ENCODE measurements at regions not wholly inside any gene's neighbourhood (a gene's known extent, or its start where the extent isn't known, plus 50 kb on each side); places are given as distances from the start of the nearest gene placed in this dataset.

DNA sequence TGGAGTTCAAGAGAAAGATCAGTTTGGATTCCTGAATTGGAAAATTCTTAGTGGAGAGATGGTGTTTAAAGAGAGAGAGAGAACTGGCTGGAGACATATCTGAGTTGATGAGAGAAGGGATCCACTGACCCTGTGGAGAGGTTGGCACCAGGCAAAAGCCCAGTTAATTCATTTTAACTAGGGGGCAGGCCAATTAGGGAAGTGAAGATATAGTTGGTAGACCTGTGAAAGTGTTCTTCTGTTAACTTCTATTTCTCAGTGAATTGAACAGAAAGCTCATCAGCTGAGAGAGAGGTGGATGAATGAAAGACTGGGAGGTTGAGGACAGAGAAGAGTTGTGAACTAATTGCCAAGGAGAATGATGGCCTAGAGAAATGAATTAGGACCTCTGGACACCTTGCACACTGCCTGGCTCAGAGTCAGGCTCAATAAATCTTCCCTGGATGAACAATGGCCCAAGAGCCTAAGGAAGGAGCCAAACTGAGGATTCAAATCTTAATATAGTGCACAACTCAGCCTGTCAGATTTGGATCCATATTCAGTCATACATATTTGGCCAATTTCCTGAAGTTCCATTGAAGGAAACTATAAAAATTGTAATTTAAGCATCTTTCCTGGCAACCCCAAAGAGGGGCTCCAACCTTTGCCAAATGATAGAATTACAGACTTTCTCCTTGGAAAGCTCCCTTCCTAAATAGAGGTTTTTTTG is 82.2 kb upstream of the RMDN2 start:
- DNase-seq (ENCODE audit: low read depth, low spot score), result no peak
- in situ Hi-C loops (cut with HindIII; ENCODE audit: low sequenced_read_pairs), result no loop called here
- TF ChIP-seq, protein P1, sequence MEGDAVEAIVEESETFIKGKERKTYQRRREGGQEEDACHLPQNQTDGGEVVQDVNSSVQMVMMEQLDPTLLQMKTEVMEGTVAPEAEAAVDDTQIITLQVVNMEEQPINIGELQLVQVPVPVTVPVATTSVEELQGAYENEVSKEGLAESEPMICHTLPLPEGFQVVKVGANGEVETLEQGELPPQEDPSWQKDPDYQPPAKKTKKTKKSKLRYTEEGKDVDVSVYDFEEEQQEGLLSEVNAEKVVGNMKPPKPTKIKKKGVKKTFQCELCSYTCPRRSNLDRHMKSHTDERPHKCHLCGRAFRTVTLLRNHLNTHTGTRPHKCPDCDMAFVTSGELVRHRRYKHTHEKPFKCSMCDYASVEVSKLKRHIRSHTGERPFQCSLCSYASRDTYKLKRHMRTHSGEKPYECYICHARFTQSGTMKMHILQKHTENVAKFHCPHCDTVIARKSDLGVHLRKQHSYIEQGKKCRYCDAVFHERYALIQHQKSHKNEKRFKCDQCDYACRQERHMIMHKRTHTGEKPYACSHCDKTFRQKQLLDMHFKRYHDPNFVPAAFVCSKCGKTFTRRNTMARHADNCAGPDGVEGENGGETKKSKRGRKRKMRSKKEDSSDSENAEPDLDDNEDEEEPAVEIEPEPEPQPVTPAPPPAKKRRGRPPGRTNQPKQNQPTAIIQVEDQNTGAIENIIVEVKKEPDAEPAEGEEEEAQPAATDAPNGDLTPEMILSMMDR (IDR thresholded peaks at IDR 0.05; ENCODE audit: low read depth, low read length), result no peak
- H3K4me3 ChIP-seq (ENCODE audit: low read depth, low read length), result no peak overlapping the region

DNA sequence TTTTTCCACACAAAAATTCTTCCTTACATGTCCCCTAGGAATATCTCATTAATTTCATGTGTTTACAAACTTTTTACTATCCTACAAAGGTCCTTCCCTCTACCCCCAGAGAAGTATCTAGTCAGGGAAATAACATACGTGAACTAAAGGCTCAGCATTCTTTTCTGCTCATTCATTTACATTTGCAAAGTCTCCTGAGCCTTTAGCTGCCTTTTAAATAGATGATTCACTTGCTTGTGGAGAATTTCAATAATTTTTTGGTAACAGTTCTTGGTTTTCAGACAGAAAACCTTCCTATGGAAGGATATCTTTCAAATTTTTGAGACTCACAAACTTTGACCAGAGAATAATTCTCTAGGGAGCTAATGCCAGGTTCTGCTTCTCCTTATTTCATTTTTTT is 81.5 kb upstream of the RMDN2 start:
- peak; percentile 48 for DNase-seq (ENCODE audit: low read depth, low spot score)
- TF ChIP-seq, protein P1 (IDR thresholded peaks at IDR 0.05; ENCODE audit: low read depth, low read length), result no peak
- in situ Hi-C loops (cut with HindIII; ENCODE audit: low sequenced_read_pairs), result no loop called here
- no peak overlapping the region for H3K4me3 ChIP-seq (ENCODE audit: low read depth, low read length)

DNA sequence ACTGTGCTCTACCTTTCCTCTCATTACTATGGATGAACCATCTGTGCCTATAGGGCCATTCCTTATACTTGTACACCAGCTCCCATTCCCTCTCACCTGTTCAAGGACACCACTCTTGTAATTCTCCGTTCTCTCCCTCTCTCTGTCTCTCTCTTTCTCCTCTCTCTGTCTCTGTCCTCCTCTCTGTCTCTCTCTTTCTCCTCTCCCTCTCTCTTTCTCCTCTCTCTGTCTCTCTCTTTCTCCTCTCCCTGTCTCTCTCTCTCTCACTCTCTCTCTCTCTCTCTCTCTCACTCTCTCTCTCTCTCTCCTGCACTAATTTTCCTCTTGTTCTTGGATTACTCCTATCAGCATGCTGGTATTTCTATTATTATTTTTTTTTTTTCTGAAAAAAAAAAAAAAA is 78.9 kb upstream of the RMDN2 start:
- TF ChIP-seq, protein P1 (IDR thresholded peaks at IDR 0.05; ENCODE audit: low read depth, low read length), result no peak
- no peak for DNase-seq (ENCODE audit: low read depth, low spot score)
- no peak overlapping the region for H3K4me3 ChIP-seq (ENCODE audit: low read depth, low read length)
- in situ Hi-C loops (cut with HindIII; ENCODE audit: low sequenced_read_pairs), result no loop called here

DNA sequence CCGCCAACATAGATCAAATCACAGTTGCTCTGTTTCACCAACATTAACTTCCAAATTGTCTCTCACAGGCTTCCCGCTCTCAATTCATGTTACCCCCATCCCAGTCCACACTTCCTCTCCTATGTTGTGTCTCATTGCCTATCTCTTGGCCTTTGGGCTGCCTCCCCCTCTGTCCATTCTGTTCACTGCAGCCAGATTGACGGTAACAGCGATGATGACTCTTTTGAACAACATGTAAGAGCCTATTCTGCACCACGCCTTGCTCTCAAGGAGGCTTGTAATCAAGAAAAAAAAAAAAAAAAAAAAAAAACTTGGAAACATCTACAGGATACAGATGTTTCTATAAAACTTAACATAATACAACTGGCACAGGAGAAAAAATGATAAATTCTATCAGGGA is 77.3 kb upstream of the RMDN2 start:
- no peak overlapping the region for H3K4me3 ChIP-seq (ENCODE audit: low read depth, low read length)
- DNase-seq (ENCODE audit: low read depth, low spot score), result no peak
- in situ Hi-C loops (cut with HindIII; ENCODE audit: low sequenced_read_pairs), result no loop called here
- TF ChIP-seq, protein P1 (IDR thresholded peaks at IDR 0.05; ENCODE audit: low read depth, low read length), result no peak

DNA sequence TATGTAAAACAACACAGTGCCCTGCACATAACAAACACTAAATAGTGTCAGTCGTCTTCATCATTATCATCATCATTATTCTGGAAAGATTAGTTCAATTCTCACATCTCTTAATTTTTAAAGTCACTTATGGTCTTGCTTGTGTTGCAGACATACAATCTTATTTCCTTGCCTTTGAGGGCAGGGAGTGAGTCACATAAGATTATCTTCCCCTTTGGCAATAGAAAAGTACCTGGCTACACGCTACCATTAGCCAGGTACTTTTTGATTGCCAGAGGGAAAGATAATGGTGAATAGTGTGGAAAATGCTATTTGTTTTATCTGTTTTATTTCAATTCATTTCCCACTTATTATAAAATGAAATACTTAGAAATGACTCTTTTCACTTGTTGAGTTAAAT is 76.6 kb upstream of the RMDN2 start:
- DNase-seq (ENCODE audit: low read depth, low spot score), result no peak
- no peak overlapping the region for H3K4me3 ChIP-seq (ENCODE audit: low read depth, low read length)
- in situ Hi-C loops (cut with HindIII; ENCODE audit: low sequenced_read_pairs), result no loop called here
- TF ChIP-seq, protein P1 (IDR thresholded peaks at IDR 0.05; ENCODE audit: low read depth, low read length), result no peak

DNA sequence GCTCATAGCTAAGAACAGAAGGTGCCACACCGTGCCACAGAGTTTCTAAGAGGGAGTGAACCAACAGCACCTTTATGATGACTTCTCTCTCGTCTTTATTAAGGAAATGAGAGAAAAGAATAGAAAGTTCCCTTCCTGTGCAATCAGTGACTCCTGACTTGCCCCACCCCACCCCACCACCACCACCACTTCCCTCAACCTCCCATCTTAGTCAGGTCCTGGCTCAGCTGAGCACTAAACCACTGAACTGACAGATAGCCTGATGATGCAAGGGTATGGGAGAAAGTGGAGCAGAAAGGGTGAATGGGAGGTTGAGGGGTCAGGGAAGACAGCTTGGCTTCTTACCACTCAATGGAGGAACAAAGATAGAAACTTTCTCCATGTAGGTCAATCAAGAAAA is 75.2 kb upstream of the RMDN2 start:
- TF ChIP-seq, protein P1 (IDR thresholded peaks at IDR 0.05; ENCODE audit: low read depth, low read length), result no peak
- DNase-seq (ENCODE audit: low read depth, low spot score), result no peak
- H3K4me3 ChIP-seq (ENCODE audit: low read depth, low read length), result no peak overlapping the region
- in situ Hi-C loops (cut with HindIII; ENCODE audit: low sequenced_read_pairs), result no loop called here

Data from astrocyte of the spinal cord (primary cell).